Progenitor cell of endocrine pancreas (in vitro differentiated cells): ENCODE measurements at regions not wholly inside any gene's neighbourhood (a gene's known extent, or its start where the extent isn't known, plus 50 kb on each side); places are given as distances from the start of the nearest gene placed in this dataset.

Experiments used
- DNase-seq: peaks from one replicate; pipeline ENCODE4 v3.0.0; 2021; ENCODE audit warnings: low spot score; ENCODE audit not compliant: unreplicated experiment
- H3K27ac Mint-ChIP-seq: 2 replicates; pipeline ENCODE4 v1.8.0; 2021; ENCODE audit warnings: mild to moderate bottlenecking, moderate library complexity, mixed read lengths
- H3K27me3 Mint-ChIP-seq: 2 replicates; pipeline ENCODE4 v1.8.0; 2021; ENCODE audit warnings: mixed read lengths
- H3K36me3 Mint-ChIP-seq: 2 replicates; pipeline ENCODE4 v1.8.0; 2022; ENCODE audit warnings: mixed read lengths; ENCODE audit not compliant: insufficient read depth
- H3K4me1 Mint-ChIP-seq: 2 replicates; pipeline ENCODE4 v1.8.0; 2021; ENCODE audit warnings: low read depth, mixed read lengths
- H3K4me3 Mint-ChIP-seq: 2 replicates; pipeline ENCODE4 v1.8.0; 2021; ENCODE audit warnings: low read depth, mild to moderate bottlenecking, moderate library complexity, mixed read lengths
- H3K9me3 Mint-ChIP-seq: 2 replicates; pipeline ENCODE4 v1.8.0; 2021; ENCODE audit warnings: low read depth, mixed read lengths
- TF ChIP-seq, protein P1 (sequence below): fragments of 200-600 bp; sonication (generic); IDR thresholded peaks from one replicate; pipeline ENCODE4 v1.5.0; 2021; ENCODE audit warnings: antibody characterized with exemption, mild to moderate bottlenecking; ENCODE audit not compliant: unreplicated experiment

DNA sequence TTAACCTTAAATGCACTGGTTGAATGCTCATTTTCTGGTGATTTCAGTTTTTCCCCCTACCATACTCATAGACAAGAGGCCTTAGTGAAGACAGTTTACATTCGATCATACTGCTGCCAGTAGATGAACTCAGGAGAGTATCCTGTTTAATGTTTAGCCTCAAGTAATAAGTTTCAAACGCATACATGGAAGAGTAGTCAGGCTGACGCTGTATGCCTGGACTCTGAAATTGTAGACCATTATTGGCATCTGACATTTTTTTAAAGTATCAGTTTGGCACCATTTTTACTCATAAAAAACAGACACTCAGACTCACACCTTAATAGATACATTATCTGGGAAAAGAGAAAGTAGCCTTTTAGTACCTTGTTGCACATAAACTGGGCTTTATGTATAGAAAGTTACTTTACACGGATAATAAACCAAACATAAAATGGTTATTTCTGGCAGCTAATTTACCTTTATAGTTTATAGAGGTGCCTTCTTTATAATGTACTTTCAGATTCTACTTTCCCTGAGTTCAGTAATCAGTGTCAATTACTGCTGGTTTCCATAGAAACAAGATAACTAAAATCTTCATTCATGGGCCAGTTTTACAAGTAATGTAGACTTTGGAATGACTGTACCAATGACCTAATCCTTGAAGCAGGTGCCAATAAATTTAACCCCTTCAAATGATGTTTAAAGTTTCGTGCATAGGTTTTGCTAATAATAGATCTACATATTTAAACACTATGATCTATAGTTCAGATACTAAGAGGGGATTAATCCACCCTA is 183.8 kb upstream of the ITGA1 start:
- Mint-ChIP-seq H3K9me3 (peaks cover under 1% of the 10 kb centered on the region), H3K27ac (no peak overlapping the region), H3K4me3 (no peak overlapping the region), H3K27me3 (no peaks in the 10 kb centered on the region), H3K4me1 (peaks cover 25% of the 10 kb centered on the region), H3K36me3 (no peaks in the 10 kb centered on the region)
- TF ChIP-seq, protein P1, sequence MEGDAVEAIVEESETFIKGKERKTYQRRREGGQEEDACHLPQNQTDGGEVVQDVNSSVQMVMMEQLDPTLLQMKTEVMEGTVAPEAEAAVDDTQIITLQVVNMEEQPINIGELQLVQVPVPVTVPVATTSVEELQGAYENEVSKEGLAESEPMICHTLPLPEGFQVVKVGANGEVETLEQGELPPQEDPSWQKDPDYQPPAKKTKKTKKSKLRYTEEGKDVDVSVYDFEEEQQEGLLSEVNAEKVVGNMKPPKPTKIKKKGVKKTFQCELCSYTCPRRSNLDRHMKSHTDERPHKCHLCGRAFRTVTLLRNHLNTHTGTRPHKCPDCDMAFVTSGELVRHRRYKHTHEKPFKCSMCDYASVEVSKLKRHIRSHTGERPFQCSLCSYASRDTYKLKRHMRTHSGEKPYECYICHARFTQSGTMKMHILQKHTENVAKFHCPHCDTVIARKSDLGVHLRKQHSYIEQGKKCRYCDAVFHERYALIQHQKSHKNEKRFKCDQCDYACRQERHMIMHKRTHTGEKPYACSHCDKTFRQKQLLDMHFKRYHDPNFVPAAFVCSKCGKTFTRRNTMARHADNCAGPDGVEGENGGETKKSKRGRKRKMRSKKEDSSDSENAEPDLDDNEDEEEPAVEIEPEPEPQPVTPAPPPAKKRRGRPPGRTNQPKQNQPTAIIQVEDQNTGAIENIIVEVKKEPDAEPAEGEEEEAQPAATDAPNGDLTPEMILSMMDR: no peak
- no peak for DNase-seq

DNA sequence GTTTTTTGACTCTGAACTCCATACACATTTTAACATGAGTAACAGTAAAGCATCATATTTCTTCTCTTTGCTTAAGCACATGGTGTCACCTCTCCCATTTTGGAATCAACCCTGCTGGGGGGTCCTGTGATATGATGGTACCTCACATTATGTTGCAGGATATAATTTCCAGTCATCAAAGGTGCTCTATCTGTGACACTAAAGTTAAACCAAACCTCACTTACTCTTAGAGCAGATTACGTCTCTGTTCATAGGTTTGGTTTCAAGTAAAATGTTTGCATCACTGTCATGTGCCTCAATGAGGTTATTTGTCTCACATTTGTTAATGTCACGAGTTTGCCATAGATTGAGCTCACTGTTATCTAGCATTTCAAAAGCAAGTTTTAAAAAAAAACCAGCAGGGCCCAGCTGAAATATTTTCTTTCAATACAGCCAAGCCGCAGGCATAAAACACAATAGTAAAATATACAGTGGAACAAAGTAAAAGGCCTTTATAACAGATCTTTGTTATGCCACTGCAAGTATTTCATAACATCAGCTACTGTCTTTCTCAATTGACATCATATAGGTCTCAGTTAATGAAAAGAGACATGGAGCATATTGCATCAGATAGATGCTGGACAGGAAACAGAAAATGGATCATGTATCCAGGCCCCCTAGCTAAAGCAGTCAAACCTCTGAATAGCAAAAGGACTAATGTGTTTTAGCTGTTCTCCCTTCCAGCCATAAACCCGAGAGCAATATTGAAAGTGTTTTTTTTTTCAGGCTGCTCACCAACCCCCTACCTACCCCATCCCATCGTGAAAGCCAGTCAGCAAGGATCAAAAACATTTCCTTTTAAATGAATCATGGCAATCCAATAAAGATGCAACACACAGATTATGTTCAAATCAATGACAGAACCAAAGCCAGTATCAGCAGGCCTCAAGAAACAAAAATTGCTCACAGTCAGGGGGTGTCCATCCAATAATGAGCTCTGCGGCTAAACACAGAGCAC is 182.1 kb upstream of the ITGA1 start:
- Mint-ChIP-seq H3K27ac (no peak overlapping the region), H3K9me3 (peaks cover 6% of the 10 kb centered on the region), H3K27me3 (no peaks in the 10 kb centered on the region), H3K36me3 (no peaks in the 10 kb centered on the region), H3K4me3 (no peak overlapping the region), H3K4me1 (peaks cover 20% of the 10 kb centered on the region)
- DNase-seq: no peak
- TF ChIP-seq, protein P1: no peak

DNA sequence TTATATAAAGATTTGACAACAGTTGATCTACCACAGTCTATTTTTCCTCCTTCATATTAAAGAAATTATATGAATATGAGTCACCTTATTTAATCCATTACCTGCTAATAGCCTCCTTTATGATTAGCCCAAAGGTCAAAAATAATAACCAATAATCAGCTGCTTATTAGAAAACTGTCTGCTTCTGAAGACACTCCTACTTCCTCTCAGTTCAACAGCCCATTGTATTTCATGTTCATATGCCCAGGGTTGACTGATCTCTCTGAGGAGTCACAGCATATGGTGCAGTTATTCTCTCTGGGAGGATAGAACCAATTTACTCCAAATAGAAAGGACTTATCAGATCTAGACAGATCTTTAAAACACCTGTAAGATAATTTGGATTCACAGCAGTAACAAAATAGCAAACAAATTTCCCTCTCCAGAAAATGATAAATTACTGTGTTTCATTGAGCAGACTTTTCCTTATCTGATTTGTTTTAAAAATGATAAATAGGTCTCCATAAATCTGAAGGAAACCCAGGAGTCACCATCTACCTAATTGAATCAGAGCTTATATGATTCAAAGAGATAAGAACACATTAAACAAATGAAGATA is 180.4 kb upstream of the ITGA1 start:
- H3K27me3 Mint-ChIP-seq: no peaks in the 10 kb centered on the region
- H3K4me1 Mint-ChIP-seq: peaks cover 20% of the 10 kb centered on the region
- H3K27ac Mint-ChIP-seq: no peak overlapping the region
- H3K9me3 Mint-ChIP-seq: peaks cover 6% of the 10 kb centered on the region
- DNase-seq: no peak
- no peak overlapping the region for H3K4me3 Mint-ChIP-seq
- TF ChIP-seq, protein P1: no peak
- no peaks in the 10 kb centered on the region for H3K36me3 Mint-ChIP-seq

DNA sequence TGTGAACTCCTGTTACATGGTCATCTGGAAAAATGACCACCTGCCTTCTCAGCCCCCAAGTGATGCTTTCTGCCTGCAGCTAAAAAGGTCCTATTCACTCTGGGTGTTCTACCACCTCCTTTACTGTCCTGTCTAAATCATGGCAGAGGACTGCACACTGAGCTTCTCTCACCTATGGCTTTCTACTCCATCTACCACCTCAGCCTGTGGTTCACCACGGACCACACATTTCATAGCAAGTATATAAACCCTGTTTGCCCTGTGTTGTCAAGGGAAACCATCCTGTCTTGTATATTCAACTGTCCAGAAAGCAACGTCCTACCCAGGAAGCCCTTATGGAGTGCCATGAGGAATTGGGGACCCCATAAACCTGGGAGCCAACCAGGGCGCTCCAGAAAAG is 167.4 kb upstream of the ITGA1 start:
- H3K4me1 Mint-ChIP-seq: peaks cover 8% of the 10 kb centered on the region
- no peaks in the 10 kb centered on the region for H3K27me3 Mint-ChIP-seq
- TF ChIP-seq, protein P1: no peak
- no peak overlapping the region for H3K4me3 Mint-ChIP-seq
- H3K9me3 Mint-ChIP-seq: no peaks in the 10 kb centered on the region
- H3K27ac Mint-ChIP-seq: no peak overlapping the region
- DNase-seq: no peak
- no peaks in the 10 kb centered on the region for H3K36me3 Mint-ChIP-seq

DNA sequence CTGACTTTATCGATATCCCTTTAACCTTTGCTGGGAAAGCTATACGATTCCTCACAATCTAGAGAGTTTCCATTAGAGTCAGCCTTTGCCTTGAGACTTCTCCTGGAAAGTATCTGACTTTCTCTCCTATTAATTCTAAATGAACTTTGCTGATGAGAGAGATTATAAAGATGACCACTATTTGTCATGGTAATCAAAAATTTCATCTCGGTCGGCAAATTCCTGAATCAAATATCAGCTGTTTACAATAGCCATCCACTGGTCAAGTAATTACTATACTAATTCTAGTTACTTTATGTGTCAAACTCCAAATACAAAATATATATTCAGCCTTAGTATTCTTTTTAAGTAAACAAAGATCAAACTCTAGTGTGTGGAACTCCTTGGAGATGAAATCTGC is 164.4 kb upstream of the ITGA1 start:
- no peak overlapping the region for H3K4me3 Mint-ChIP-seq
- H3K9me3 Mint-ChIP-seq: no peaks in the 10 kb centered on the region

More for the DNA sequence above, 164.4 kb upstream of the ITGA1 start:
- Mint-ChIP-seq H3K4me1 (peaks cover 8% of the 10 kb centered on the region), H3K27ac (no peak overlapping the region), H3K27me3 (no peaks in the 10 kb centered on the region), H3K36me3 (no peaks in the 10 kb centered on the region)
- DNase-seq: no peak
- TF ChIP-seq, protein P1: no peak
